SK-N-SH (cell line): ENCODE measurements at regions not wholly inside any gene's neighbourhood (a gene's known extent, or its start where the extent isn't known, plus 50 kb on each side); places are given as distances from the start of the nearest gene placed in this dataset.

Experiments
- CTCF ChIA-PET: fragments of 300-600, 350-600 bp; formaldehyde crosslinking; extraction: SDS; loops from one replicate; lab custom pipeline; 2021; lab: Yijun Ruan, JAX
- POLR2A ChIA-PET: fragments of 350-600 bp; sonication (Branson Sonifier 250); formaldehyde crosslinking; extraction: SDS; loops from one replicate; lab custom pipeline; 2020; ENCODE audit warnings: antibody characterized with exemption, inconsistent platforms; lab: Yijun Ruan, JAX
- DNase-seq: peaks from one replicate; pipeline ENCODE4 v3.0.0; 2012
- H2AFZ ChIP-seq: fragments of 200-600 bp; sonication (generic); 2 replicates; pipeline ENCODE4 v1.8.1; 2016; ENCODE audit warnings: antibody characterized with exemption, mild to moderate bottlenecking, low read depth
- H3F3A ChIP-seq: fragments of 200-600 bp; sonication (generic); replicated peaks from 2 replicates; pipeline ENCODE3; 2016; ENCODE audit warnings: antibody characterized with exemption, mild to moderate bottlenecking; ENCODE audit not compliant: insufficient read depth
- H3K27ac ChIP-seq, 2 experiments: fragments of 200-500 bp in 1 of 2; fragments of 200-600 bp in 1 of 2; sonication (Bioruptor generic) in 1 of 2; sonication (generic), shearing (Covaris generic) in 1 of 2; 2 replicates each; pipeline versions ENCODE4 v1.5.1 to v1.6.1; 2014 to 2016; ENCODE audit warnings: low read depth in 2 of 2, inconsistent platforms in 1 of 2, low read length in 1 of 2, mild to moderate bottlenecking in 1 of 2, mixed read lengths in 1 of 2
- H3K27me3 ChIP-seq: fragments of 200-600 bp; sonication (generic), shearing (Covaris generic); 2 replicates; pipeline ENCODE4 v1.6.1; 2016; ENCODE audit warnings: mixed run types; ENCODE audit not compliant: insufficient read depth
- H3K36me3 ChIP-seq, 2 experiments: fragments of 200-500 bp in 1 of 2; fragments of 200-600 bp in 1 of 2; sonication (Bioruptor generic) in 1 of 2; sonication (generic) in 1 of 2; replicated peaks in 1 of 2; 2 replicates each; pipeline versions ENCODE3 to v1.5.1; 2014 to 2016; ENCODE audit warnings: low read length in 1 of 2, mild to moderate bottlenecking in 1 of 2; ENCODE audit not compliant: insufficient read depth in 2 of 2, control insufficient read depth in 1 of 2
- H3K4me1 ChIP-seq, 2 experiments: fragments of 200-500 bp in 1 of 2; fragments of 200-600 bp in 1 of 2; sonication (Bioruptor generic) in 1 of 2; sonication (generic), shearing (Covaris generic) in 1 of 2; 2 replicates each; pipeline versions ENCODE4 v1.5.1 to v1.6.1; 2014 to 2016; ENCODE audit warnings: low read depth in 1 of 2, low read length in 1 of 2, mixed run types in 1 of 2; ENCODE audit not compliant: insufficient read depth in 2 of 2, control insufficient read depth in 1 of 2
- H3K4me2 ChIP-seq: fragments of 200-600 bp; sonication (generic), shearing (Covaris generic); 2 replicates; pipeline ENCODE4 v1.6.1; 2017; ENCODE audit warnings: mixed run types
- H3K4me3 ChIP-seq, 2 experiments: fragments of 200-500 bp in 1 of 2; fragments of 200-600 bp in 1 of 2; sonication (Bioruptor generic) in 1 of 2; sonication (generic), shearing (Covaris generic) in 1 of 2; 2 replicates each; pipeline versions ENCODE4 v1.5.1 to v1.8.1; 2014 to 2016; ENCODE audit warnings: low read depth in 2 of 2, inconsistent platforms in 1 of 2, low read length in 1 of 2, mild to moderate bottlenecking in 1 of 2, mixed read lengths in 1 of 2, moderate library complexity in 1 of 2
- H3K79me2 ChIP-seq: fragments of 200-600 bp; sonication (generic); 2 replicates; pipeline ENCODE4 v1.8.1; 2017; ENCODE audit warnings: mild to moderate bottlenecking; ENCODE audit not compliant: insufficient read depth
- H3K9ac ChIP-seq: fragments of 200-600 bp; sonication (generic); 2 replicates; pipeline ENCODE4 v1.6.1; 2017; ENCODE audit warnings: mixed run types
- H3K9me2 ChIP-seq: fragments of 200-600 bp; sonication (generic); 2 replicates; pipeline ENCODE4 v1.6.1; 2017; ENCODE audit warnings: mixed run types
- H3K9me3 ChIP-seq: fragments of 200-600 bp; sonication (generic); 2 replicates; pipeline ENCODE4 v1.6.1; 2017; ENCODE audit warnings: mixed run types, mild to moderate bottlenecking, moderate library complexity
- H4K20me1 ChIP-seq: fragments of 200-600 bp; sonication (generic); 2 replicates; pipeline ENCODE4 v1.6.1; 2017; ENCODE audit warnings: mild to moderate bottlenecking, mixed run types; ENCODE audit not compliant: insufficient read depth
- CHD2 ChIP-seq: fragments of 150-350 bp; IDR thresholded peaks from 2 replicates; pipeline ENCODE4 v1.6.1; 2018; ENCODE audit warnings: low read length; ENCODE audit not compliant: partially characterized antibody
- CTCF ChIP-seq: fragments of 200-600 bp; sonication (generic); IDR thresholded peaks from 2 replicates; pipeline ENCODE4 v1.6.1; 2017; ENCODE audit warnings: antibody characterized with exemption, mild to moderate bottlenecking, moderate library complexity
- FOSL2 ChIP-seq: IDR thresholded peaks from 2 replicates; pipeline ENCODE4 v1.4.0; 2012; ENCODE audit warnings: low read depth, mild to moderate bottlenecking, moderate library complexity, borderline replicate concordance
- FOXM1 ChIP-seq: IDR thresholded peaks from 2 replicates; pipeline ENCODE4 v1.4.0; 2012; ENCODE audit warnings: low read depth, mild to moderate bottlenecking
- GABPA ChIP-seq: IDR thresholded peaks from 2 replicates; pipeline ENCODE4 v1.4.0; 2012; ENCODE audit warnings: low read depth, mild to moderate bottlenecking
- MAX ChIP-seq: IDR thresholded peaks from 2 replicates; pipeline ENCODE4 v1.4.0; 2012; ENCODE audit warnings: low read depth
- MEF2A ChIP-seq: IDR thresholded peaks from 2 replicates; pipeline ENCODE4 v1.4.0; 2012; ENCODE audit warnings: low read depth, borderline replicate concordance
- POLR2AphosphoS5 ChIP-seq: IDR thresholded peaks from 2 replicates; pipeline ENCODE4 v1.6.1; 2012; ENCODE audit warnings: low read depth, low read length
- RAD21 ChIP-seq: IDR thresholded peaks from 2 replicates; pipeline ENCODE4 v1.6.1; 2012; ENCODE audit warnings: mild to moderate bottlenecking, low read length
- RXRA ChIP-seq: IDR thresholded peaks from 2 replicates; pipeline ENCODE4 v1.4.0; 2012; ENCODE audit warnings: low read depth, mild to moderate bottlenecking, borderline replicate concordance
- SMC3 ChIP-seq: IDR thresholded peaks from 2 replicates; pipeline ENCODE4 v1.6.1; 2012; ENCODE audit warnings: low read depth, low read length, improper control_type of control experiment
- TAF1 ChIP-seq: IDR thresholded peaks from 2 replicates; pipeline ENCODE4 v1.6.1; 2012; ENCODE audit warnings: low read depth, mild to moderate bottlenecking, low read length, moderate library complexity, borderline replicate concordance
- TCF12 ChIP-seq: IDR thresholded peaks from 2 replicates; pipeline ENCODE4 v1.4.0; 2012
- WGBS: methylation state at CpG from one replicate; pipeline ENCODE4 v1.1.6; 2017; ENCODE audit warnings: low lambda C conversion rate; 5-methylcytosine and 5-hydroxymethylcytosine counted together
- TF ChIP-seq, protein P1 (sequence below): fragments of 150-350 bp; IDR thresholded peaks from 2 replicates; pipeline ENCODE4 v1.6.1; 2017; ENCODE audit warnings: antibody characterized with exemption, low read length, low read depth, borderline replicate concordance

- TF ChIP-seq, protein P1, sequence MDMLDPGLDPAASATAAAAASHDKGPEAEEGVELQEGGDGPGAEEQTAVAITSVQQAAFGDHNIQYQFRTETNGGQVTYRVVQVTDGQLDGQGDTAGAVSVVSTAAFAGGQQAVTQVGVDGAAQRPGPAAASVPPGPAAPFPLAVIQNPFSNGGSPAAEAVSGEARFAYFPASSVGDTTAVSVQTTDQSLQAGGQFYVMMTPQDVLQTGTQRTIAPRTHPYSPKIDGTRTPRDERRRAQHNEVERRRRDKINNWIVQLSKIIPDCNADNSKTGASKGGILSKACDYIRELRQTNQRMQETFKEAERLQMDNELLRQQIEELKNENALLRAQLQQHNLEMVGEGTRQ: no peak
- TF ChIP-seq RAD21: no peak
- no peak for TF ChIP-seq FOXM1
- TF ChIP-seq MEF2A: no peak
- TF ChIP-seq SMC3: no peak
- no peak for TF ChIP-seq CTCF
- no peak for TF ChIP-seq POLR2AphosphoS5
- TF ChIP-seq RXRA: no peak
Measured at GRCh38 chr13:85262499-85262898, 536.7 kb downstream of the SLITRK6 start (continued).

- Histone ChIP-seq H3K27ac (no peak overlapping the region), H2AFZ (no peak overlapping the region), H3K4me1 (peaks cover 0 to 12% of the 10 kb centered on the region in 2 experiments; a peak in 2 of 4 replicates), H3K9ac (no peak overlapping the region), H3K9me3 (no peaks in the 10 kb centered on the region), H3K36me3 (no peaks in the 10 kb centered on the region), H3K9me2 (no peaks in the 10 kb centered on the region), H3K79me2 (no peaks in the 10 kb centered on the region), H4K20me1 (no peaks in the 10 kb centered on the region), H3F3A (no peaks in the 10 kb centered on the region), H3K27me3 (no peaks in the 10 kb centered on the region), H3K4me3 (no peak overlapping the region), H3K4me2 (no peak overlapping the region)
- peak; percentile 59 for TF ChIP-seq RAD21
- peak; percentile 66 for TF ChIP-seq CTCF
- 0 out of 2 replicates have a peak, but pooled peaks have one; percentile 6 for TF ChIP-seq SMC3
- TF ChIP-seq TCF12: no peak
- ChIA-PET CTCF (interaction anchor here (0.6 to 1.0 kb wide), 8 partner anchors 11 to 537 kb away, joined by 3 to 4 read pairs (median 4); partner anchors contain the start of gene SLITRK6), POLR2A (interaction anchor here (0.6 kb wide), 1 partner anchor 455 kb away, joined by 4 read pairs; no protein-coding TSS in a partner anchor)
- WGBS: 31% methylated on average over 1 of the region's 1 CpG
- no peak for DNase-seq
Measured at GRCh38 chr13:85261757-85262346, 537.4 kb downstream of the SLITRK6 start.

- 100% methylated on average over 1 of the region's 1 CpG for WGBS
- H3K79me2 ChIP-seq: no peaks in the 10 kb centered on the region
- H3K4me2 ChIP-seq: no peak overlapping the region
- no peak for TF ChIP-seq TAF1
- no peak for TF ChIP-seq CHD2
- no peak for TF ChIP-seq MEF2A
- no peak for TF ChIP-seq FOXM1
- no peak for TF ChIP-seq FOSL2
- TF ChIP-seq GABPA: no peak
- no peak for TF ChIP-seq TCF12
- no peak for TF ChIP-seq MAX
- H3K27me3 ChIP-seq: no peaks in the 10 kb centered on the region
- H3K9me3 ChIP-seq: no peaks in the 10 kb centered on the region
- H3K4me1 ChIP-seq: peaks cover 2 to 5% of the 10 kb centered on the region in 2 experiments; a peak in 3 of 4 replicates
- H3K27ac ChIP-seq: no peak overlapping the region
- no peak for DNase-seq
- H3K9me2 ChIP-seq: no peaks in the 10 kb centered on the region
- H3F3A ChIP-seq: no peaks in the 10 kb centered on the region
- H2AFZ ChIP-seq: peak overlapping the region; percentile 26; the same call in 1 of the 2 replicates
- no peaks in the 10 kb centered on the region for H4K20me1 ChIP-seq
- CTCF ChIA-PET: no interaction called here
- H3K4me3 ChIP-seq: no peak overlapping the region
- H3K36me3 ChIP-seq: no peaks in the 10 kb centered on the region
- no peak overlapping the region for H3K9ac ChIP-seq
- POLR2A ChIA-PET: no interaction called here
Measured at GRCh38 chr13:85260896-85261295, 538.3 kb downstream of the SLITRK6 start.
